ENCODE measurements at regions not wholly inside any gene's neighbourhood (a gene's known extent, or its start where the extent isn't known, plus 50 kb on each side); places are given as distances from the start of the nearest gene placed in this dataset.
"Not testable (repeated sequence)": the region's sequence is repeated elsewhere in the genome, so short reads cannot be mapped to it uniquely, and the experiment has no call there.

- Histone ChIP-seq H3K4me3 (ENCODE audit: low read depth, low read length) (no peak overlapping the region), H3K36me3 (ENCODE audit: control insufficient read depth, insufficient read depth, low read length) (no peaks in the 10 kb centered on the region), H3K9ac (ENCODE audit: low read depth, low read length) (no peak overlapping the region), H3K9me3 (ENCODE audit: control insufficient read depth, insufficient read depth, low read length) (no peaks in the 10 kb centered on the region), H3K27me3 (ENCODE audit: control insufficient read depth, insufficient read depth, low read length) (no peaks in the 10 kb centered on the region), H3K4me1 (ENCODE audit: control insufficient read depth, insufficient read depth, low read length) (no peaks in the 10 kb centered on the region)
Measured at GRCh38 chrX:74049126-74049525, 196.6 kb upstream of the XIST start.

- not testable (repeated sequence) for H3K9me3 ChIP-seq (ENCODE audit: control insufficient read depth, insufficient read depth, low read length); H3K27me3 ChIP-seq (ENCODE audit: control insufficient read depth, insufficient read depth, low read length); H3K36me3 ChIP-seq (ENCODE audit: control insufficient read depth, insufficient read depth, low read length); H3K4me3 ChIP-seq (ENCODE audit: low read depth, low read length); H3K9ac ChIP-seq (ENCODE audit: low read depth, low read length); H3K4me1 ChIP-seq (ENCODE audit: control insufficient read depth, insufficient read depth, low read length)
Measured at GRCh38 chrX:74034066-74034465, 181.6 kb upstream of the XIST start.

DNA sequence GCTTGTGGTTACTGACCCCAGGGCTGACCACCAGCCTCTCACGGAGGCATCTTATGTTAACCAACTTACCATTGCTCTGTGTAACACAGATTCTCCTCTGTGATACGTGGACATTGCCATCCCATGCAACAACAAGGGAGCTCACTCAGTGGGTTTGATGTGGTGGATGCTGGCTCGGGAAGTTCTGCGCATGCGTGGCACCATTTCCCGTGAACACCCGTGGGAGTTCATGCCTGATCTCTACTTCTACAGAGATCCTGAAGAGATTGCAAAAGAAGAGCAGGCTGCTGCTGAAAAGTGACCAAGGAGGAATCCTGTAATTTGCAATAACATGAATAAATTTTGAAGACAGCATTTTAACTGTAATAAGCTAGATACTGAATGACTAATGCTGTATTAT is 179.0 kb upstream of the XIST start:
- H3K27me3 ChIP-seq (ENCODE audit: control insufficient read depth, insufficient read depth, low read length), result not testable (repeated sequence)

GRCh38 chrX:74030766-74031165 is 178.3 kb upstream of the XIST start:
- H3K36me3 ChIP-seq (ENCODE audit: control insufficient read depth, insufficient read depth, low read length); H3K9me3 ChIP-seq (ENCODE audit: control insufficient read depth, insufficient read depth, low read length); H3K27me3 ChIP-seq (ENCODE audit: control insufficient read depth, insufficient read depth, low read length); H3K4me3 ChIP-seq (ENCODE audit: low read depth, low read length); H3K4me1 ChIP-seq (ENCODE audit: control insufficient read depth, insufficient read depth, low read length); H3K9ac ChIP-seq (ENCODE audit: low read depth, low read length): not testable (repeated sequence)

More for the DNA sequence above, 179.0 kb upstream of the XIST start:
- not testable (repeated sequence) for H3K4me1 ChIP-seq (ENCODE audit: control insufficient read depth, insufficient read depth, low read length); H3K9ac ChIP-seq (ENCODE audit: low read depth, low read length); H3K36me3 ChIP-seq (ENCODE audit: control insufficient read depth, insufficient read depth, low read length); H3K9me3 ChIP-seq (ENCODE audit: control insufficient read depth, insufficient read depth, low read length); H3K4me3 ChIP-seq (ENCODE audit: low read depth, low read length)

- H3K4me1 ChIP-seq (ENCODE audit: control insufficient read depth, insufficient read depth, low read length); H3K36me3 ChIP-seq (ENCODE audit: control insufficient read depth, insufficient read depth, low read length); H3K9ac ChIP-seq (ENCODE audit: low read depth, low read length); H3K4me3 ChIP-seq (ENCODE audit: low read depth, low read length); H3K27me3 ChIP-seq (ENCODE audit: control insufficient read depth, insufficient read depth, low read length): not testable (repeated sequence)
- H3K9me3 ChIP-seq (ENCODE audit: control insufficient read depth, insufficient read depth, low read length), result peaks cover 14% of the 10 kb centered on the region
Measured at GRCh38 chrX:74025145-74025544, 172.6 kb upstream of the XIST start.

DNA sequence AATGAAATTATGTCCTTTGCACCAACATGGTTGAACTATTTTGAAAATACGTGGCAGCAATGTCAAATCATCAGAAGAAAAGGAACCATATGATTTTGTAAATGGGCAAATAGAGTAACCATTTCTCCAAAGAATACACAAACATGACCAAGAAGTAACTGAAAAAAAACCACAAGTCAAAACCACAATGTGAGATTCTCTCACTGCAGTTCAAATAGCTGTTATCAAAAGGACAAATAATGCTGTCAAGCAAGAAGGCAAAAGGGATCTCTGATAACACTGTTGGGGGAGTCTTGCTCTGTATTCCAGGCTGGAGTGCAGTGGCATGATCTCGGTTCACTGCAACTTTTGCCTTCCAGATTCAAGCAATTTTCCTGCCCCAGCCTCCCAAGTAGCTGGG is 170.7 kb upstream of the XIST start:
- Histone ChIP-seq H3K4me3 (ENCODE audit: low read depth, low read length) (no peak overlapping the region), H3K9me3 (ENCODE audit: control insufficient read depth, insufficient read depth, low read length) (peaks cover 15% of the 10 kb centered on the region), H3K4me1 (ENCODE audit: control insufficient read depth, insufficient read depth, low read length) (no peaks in the 10 kb centered on the region)

DNA sequence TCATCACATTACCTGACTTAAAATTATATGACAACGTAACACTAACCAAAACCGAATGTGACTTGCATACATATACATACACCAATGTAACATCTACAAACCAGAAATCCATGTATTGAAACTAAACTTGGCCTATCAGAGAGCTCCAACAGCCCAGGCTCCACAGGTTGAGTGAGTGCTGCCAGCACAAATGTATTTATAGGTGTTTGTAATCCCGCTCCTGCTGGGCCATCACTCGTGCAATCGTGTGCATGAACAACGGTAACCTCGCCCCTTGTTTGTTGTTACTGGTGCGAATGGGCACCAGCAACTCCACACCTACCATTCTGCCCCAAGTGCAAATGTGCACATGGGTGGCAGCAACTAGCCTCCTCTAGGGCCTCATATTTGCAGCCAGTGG is 165.7 kb upstream of the XIST start:
- H3K4me1 ChIP-seq (ENCODE audit: control insufficient read depth, insufficient read depth, low read length), result no peaks in the 10 kb centered on the region
- no peak overlapping the region for H3K9ac ChIP-seq (ENCODE audit: low read depth, low read length)
- no peaks in the 10 kb centered on the region for H3K27me3 ChIP-seq (ENCODE audit: control insufficient read depth, insufficient read depth, low read length)
- H3K9me3 ChIP-seq (ENCODE audit: control insufficient read depth, insufficient read depth, low read length), result peaks cover 10% of the 10 kb centered on the region
- no peak overlapping the region for H3K4me3 ChIP-seq (ENCODE audit: low read depth, low read length)
- no peaks in the 10 kb centered on the region for H3K36me3 ChIP-seq (ENCODE audit: control insufficient read depth, insufficient read depth, low read length)

More for the DNA sequence above, 170.7 kb upstream of the XIST start:
- no peaks in the 10 kb centered on the region for H3K36me3 ChIP-seq (ENCODE audit: control insufficient read depth, insufficient read depth, low read length)
- H3K27me3 ChIP-seq (ENCODE audit: control insufficient read depth, insufficient read depth, low read length), result no peaks in the 10 kb centered on the region
- H3K9ac ChIP-seq (ENCODE audit: low read depth, low read length), result no peak overlapping the region

- H3K9me3 ChIP-seq (ENCODE audit: control insufficient read depth, insufficient read depth, low read length), result peaks cover 5% of the 10 kb centered on the region
- H3K9ac ChIP-seq (ENCODE audit: low read depth, low read length), result no peak overlapping the region
- no peaks in the 10 kb centered on the region for H3K27me3 ChIP-seq (ENCODE audit: control insufficient read depth, insufficient read depth, low read length)
- H3K4me1 ChIP-seq (ENCODE audit: control insufficient read depth, insufficient read depth, low read length), result no peaks in the 10 kb centered on the region
- H3K4me3 ChIP-seq (ENCODE audit: low read depth, low read length), result no peak overlapping the region
- H3K36me3 ChIP-seq (ENCODE audit: control insufficient read depth, insufficient read depth, low read length), result no peaks in the 10 kb centered on the region
Measured at GRCh38 chrX:74015379-74016019, 163.0 kb upstream of the XIST start.

DNA sequence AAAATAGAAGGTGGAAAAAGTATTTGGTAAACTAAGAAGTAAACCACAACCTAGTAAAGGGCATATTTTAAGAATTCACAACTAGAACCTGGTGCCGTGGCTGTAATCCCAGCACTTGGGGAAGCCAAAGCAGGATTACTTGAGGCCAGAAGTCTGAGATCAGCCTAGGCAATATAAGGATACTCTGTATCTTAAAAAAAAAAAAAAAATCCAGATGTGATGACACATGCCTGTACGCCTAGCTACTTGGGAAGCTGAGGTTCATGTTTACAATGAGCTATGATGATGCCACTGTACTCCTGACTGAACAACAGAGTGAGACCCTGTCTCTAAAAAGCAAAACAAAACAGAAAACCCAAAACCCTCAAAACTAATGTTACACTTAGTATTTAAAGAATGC is 156.5 kb upstream of the XIST start:
- Histone ChIP-seq H3K9ac (ENCODE audit: low read depth, low read length) (no peak overlapping the region), H3K4me3 (ENCODE audit: low read depth, low read length) (no peak overlapping the region), H3K36me3 (ENCODE audit: control insufficient read depth, insufficient read depth, low read length) (peaks cover 6% of the 10 kb centered on the region)

DNA sequence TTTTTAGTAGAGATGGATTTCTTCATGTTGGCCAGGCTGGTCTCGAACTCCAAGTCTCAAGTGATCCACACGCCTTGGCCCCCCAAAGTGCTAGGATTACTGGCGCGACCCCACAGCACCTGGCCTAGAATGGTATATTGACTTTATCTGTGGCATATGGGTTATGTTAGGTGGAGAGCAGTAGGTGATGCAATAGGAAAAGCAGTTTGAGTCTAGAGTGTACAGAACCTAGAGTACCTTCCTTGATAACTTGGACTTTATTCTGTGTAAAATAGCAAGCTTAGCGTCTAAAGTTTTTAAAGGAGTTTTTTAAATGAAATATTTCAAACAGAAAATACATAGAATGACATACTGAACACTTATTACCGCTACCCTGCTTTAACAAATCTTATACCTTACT is 139.5 kb upstream of the XIST start:
- no peaks in the 10 kb centered on the region for H3K9me3 ChIP-seq (ENCODE audit: control insufficient read depth, insufficient read depth, low read length)
- peaks cover 3% of the 10 kb centered on the region for H3K36me3 ChIP-seq (ENCODE audit: control insufficient read depth, insufficient read depth, low read length)
- no peak overlapping the region for H3K9ac ChIP-seq (ENCODE audit: low read depth, low read length)
- no peaks in the 10 kb centered on the region for H3K27me3 ChIP-seq (ENCODE audit: control insufficient read depth, insufficient read depth, low read length)
- no peak overlapping the region for H3K4me3 ChIP-seq (ENCODE audit: low read depth, low read length)
- H3K4me1 ChIP-seq (ENCODE audit: control insufficient read depth, insufficient read depth, low read length), result no peaks in the 10 kb centered on the region

More for the DNA sequence above, 156.5 kb upstream of the XIST start:
- Histone ChIP-seq H3K27me3 (ENCODE audit: control insufficient read depth, insufficient read depth, low read length) (no peaks in the 10 kb centered on the region), H3K9me3 (ENCODE audit: control insufficient read depth, insufficient read depth, low read length) (no peaks in the 10 kb centered on the region), H3K4me1 (ENCODE audit: control insufficient read depth, insufficient read depth, low read length) (no peaks in the 10 kb centered on the region)

DNA sequence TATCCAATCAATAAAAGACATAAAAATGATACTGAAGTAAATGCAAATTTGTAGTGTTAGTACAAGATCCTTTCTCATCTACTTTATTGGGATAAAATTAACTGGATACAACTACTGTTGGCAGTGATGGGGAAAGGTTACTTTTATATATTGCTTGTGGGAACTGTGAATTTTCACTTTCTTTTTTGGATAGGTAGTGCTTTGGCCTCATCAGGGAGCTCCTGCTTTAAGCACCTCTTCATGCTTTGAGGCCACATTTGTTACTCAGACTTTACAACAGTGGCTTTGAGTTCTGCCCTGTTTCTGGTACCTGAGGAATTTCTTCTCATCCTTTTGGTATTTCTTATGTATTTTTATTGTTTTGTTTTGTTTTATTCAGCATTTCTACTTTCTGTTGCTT is 134.7 kb upstream of the XIST start:
- no peaks in the 10 kb centered on the region for H3K27me3 ChIP-seq (ENCODE audit: control insufficient read depth, insufficient read depth, low read length)
- no peak overlapping the region for H3K4me3 ChIP-seq (ENCODE audit: low read depth, low read length)
- no peaks in the 10 kb centered on the region for H3K9me3 ChIP-seq (ENCODE audit: control insufficient read depth, insufficient read depth, low read length)
- no peaks in the 10 kb centered on the region for H3K36me3 ChIP-seq (ENCODE audit: control insufficient read depth, insufficient read depth, low read length)
- no peaks in the 10 kb centered on the region for H3K4me1 ChIP-seq (ENCODE audit: control insufficient read depth, insufficient read depth, low read length)
- no peak overlapping the region for H3K9ac ChIP-seq (ENCODE audit: low read depth, low read length)

DNA sequence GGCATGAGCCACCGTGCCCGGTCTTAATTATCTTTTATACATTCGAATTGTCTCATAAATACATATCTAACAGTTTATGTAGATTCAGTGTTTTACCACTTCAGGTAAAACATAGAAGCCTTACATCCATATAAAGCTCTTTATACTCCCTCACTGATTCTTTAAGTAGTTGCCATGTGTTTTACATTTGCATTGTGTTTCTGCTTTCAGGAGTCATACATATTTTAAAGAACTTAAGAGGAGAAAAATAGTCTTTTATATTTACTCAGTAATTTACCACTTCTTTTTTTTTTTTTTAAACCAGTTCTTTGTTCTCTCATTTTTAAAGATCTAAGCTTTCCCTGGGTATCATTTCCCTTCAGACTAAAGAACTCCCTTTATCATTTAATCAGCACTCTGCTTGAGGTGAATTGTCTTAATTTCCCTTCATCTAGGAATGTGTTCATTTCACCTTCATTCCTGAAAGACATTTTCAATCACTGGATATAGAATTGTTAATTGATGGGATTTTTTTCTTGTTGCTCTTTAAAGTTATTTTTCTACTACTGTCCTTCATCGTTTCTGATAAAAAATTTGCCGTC is 127.1 kb upstream of the XIST start:
- H3K36me3 ChIP-seq (ENCODE audit: control insufficient read depth, insufficient read depth, low read length), result no peaks in the 10 kb centered on the region
- peaks cover 22% of the 10 kb centered on the region for H3K4me1 ChIP-seq (ENCODE audit: control insufficient read depth, insufficient read depth, low read length)
- no peak overlapping the region for H3K4me3 ChIP-seq (ENCODE audit: low read depth, low read length)
- H3K9me3 ChIP-seq (ENCODE audit: control insufficient read depth, insufficient read depth, low read length), result no peaks in the 10 kb centered on the region
- no peaks in the 10 kb centered on the region for H3K27me3 ChIP-seq (ENCODE audit: control insufficient read depth, insufficient read depth, low read length)
- H3K9ac ChIP-seq (ENCODE audit: low read depth, low read length), result no peak overlapping the region
